ENCODE measurements at regions not wholly inside any gene's neighbourhood (a gene's known extent, or its start where the extent isn't known, plus 50 kb on each side); places are given as distances from the start of the nearest gene placed in this dataset.
"Not testable (repeated sequence)": the region's sequence is repeated elsewhere in the genome, so short reads cannot be mapped to it uniquely, and the experiment has no call there.

DNA sequence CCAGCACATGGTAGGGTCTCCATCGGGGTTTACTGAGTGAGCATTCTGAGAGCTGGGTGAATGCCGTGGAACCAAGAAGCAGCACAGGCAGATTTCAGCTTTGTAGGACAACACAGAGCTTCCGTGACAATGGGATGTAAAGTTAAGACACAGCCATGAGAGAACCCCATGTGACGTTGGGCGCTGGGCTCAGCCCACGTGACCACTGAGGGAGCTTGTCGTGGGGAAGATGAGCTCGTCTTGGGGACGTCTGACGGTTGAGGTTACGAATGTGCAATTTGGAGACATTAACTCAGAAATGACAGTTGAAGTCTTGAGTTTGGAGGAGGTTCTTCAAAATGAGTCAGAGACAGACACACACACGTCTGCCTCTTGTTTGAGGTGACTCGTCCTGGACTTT is 51.5 kb upstream of the MUC20 start:
- H3K4me3 Mint-ChIP-seq; H3K27me3 Mint-ChIP-seq (ENCODE audit: insufficient read depth); H3K9me3 Mint-ChIP-seq; H3K4me1 Mint-ChIP-seq (ENCODE audit: low read depth); intact Hi-C loops (cut with micrococcal nuclease): not testable (repeated sequence)
- peak; percentile 28 for DNase-seq (ENCODE audit: low spot score)
- Mint-ChIP-seq H3K36me3 (ENCODE audit: low read depth) (peaks cover 26% of the 10 kb centered on the region), H3K27ac (peak overlapping the region; percentile 90)

DNA sequence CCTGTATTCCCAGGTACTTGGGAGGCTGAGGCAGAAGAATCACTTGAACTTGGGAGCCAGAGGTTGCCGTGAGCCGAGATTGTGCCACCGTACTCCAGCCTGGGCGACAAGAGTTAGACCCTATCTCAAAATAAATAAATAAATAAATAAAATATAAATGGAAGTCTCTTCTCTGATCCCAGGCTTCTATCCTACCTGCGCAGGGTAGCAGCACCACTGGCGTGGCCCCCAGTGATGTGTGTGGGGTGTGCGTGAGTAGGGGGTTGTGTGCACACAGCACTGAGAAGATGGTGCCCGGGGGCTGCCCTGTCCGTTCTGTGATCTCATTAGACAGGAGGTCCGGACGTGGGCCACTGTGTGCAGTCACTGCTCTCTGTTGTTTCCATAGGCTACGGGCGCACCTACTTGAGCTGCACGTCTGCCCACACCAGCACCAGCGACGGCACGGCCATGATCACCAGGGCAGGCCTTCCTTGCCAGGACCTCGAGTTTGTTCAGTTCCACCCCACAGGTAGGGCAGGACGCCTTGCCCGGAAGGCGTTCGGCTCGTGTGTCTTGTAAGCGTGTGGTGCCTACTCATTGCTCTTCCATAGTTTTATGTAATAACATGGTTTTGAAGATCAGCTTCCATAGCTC is 52.5 kb upstream of the MUC20 start:
- Mint-ChIP-seq H3K27ac (peak overlapping the region; percentile 23), H3K36me3 (ENCODE audit: low read depth) (peaks cover 22% of the 10 kb centered on the region)
- H3K4me1 Mint-ChIP-seq (ENCODE audit: low read depth); DNase-seq (ENCODE audit: low spot score); H3K27me3 Mint-ChIP-seq (ENCODE audit: insufficient read depth); H3K4me3 Mint-ChIP-seq; intact Hi-C loops (cut with micrococcal nuclease); H3K9me3 Mint-ChIP-seq: not testable (repeated sequence)

DNA sequence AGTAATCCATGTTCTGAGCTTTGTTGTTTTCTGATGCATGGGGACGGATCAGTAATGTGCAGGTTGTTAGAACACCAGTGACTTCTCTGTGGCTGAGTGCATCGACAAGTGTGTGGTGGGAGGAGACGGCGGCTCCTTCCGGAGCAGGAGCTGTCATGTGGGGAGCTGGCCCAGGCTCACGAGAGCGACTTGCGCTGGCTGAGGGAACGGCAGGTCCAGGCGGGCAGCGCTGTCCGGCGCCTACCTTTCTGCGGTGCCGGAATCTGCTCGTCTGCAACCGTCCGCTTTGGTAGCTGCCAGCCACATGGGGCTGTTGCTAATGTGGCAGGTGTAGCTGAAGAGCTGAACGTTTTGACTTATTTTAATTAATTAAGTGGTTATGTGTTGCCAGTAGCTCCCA is 55.5 kb upstream of the MUC20 start:
- H3K4me3 Mint-ChIP-seq; intact Hi-C loops (cut with micrococcal nuclease); H3K9me3 Mint-ChIP-seq; DNase-seq (ENCODE audit: low spot score); H3K27me3 Mint-ChIP-seq (ENCODE audit: insufficient read depth); H3K4me1 Mint-ChIP-seq (ENCODE audit: low read depth); H3K27ac Mint-ChIP-seq: not testable (repeated sequence)
- H3K36me3 Mint-ChIP-seq (ENCODE audit: low read depth) = peaks cover 19% of the 10 kb centered on the region

DNA sequence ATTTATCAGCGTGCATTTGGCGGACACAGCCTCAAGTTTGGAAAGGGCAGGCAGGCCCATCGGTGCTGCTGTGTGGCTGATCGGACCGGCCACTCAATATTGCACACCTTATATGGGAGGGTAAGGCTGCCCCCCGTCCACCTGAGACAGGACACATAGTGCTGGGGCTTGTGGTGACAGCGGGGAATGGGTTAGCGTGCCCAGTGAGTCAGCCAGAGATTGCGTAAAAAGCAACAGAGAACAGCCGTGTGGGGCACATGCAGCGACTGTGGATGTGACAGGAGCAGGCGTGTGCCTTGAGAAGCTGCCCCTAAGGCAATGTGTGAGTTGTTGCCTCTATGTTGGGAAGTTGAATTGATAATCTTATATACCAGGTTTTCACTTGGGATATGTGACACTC is 56.6 kb upstream of the MUC20 start:
- H3K9me3 Mint-ChIP-seq; intact Hi-C loops (cut with micrococcal nuclease); H3K4me3 Mint-ChIP-seq; H3K4me1 Mint-ChIP-seq (ENCODE audit: low read depth); DNase-seq (ENCODE audit: low spot score); H3K27ac Mint-ChIP-seq; H3K27me3 Mint-ChIP-seq (ENCODE audit: insufficient read depth): not testable (repeated sequence)
- peaks cover 16% of the 10 kb centered on the region for H3K36me3 Mint-ChIP-seq (ENCODE audit: low read depth)

DNA sequence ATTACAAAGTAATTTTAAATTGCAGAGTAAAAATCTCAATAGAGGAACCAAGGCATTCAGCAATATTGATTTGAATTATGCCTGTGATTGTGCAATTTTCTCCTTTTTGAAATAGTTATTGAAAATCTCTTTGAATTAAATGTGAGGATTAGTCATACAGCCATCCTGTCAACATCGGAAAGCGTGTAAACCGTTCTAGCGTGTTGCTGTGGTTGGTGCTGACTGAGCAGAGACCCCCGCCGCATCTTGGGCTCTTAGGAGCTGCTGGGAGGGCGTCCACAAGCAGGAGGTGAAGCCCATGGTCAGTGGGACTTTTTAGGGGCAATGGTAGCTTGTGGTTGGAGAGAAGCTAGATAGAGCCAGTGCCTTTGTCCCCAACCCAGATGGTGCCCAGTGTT is 61.6 kb upstream of the MUC20 start:
- H3K36me3 Mint-ChIP-seq (ENCODE audit: low read depth); DNase-seq (ENCODE audit: low spot score); H3K9me3 Mint-ChIP-seq; H3K27ac Mint-ChIP-seq; H3K27me3 Mint-ChIP-seq (ENCODE audit: insufficient read depth); intact Hi-C loops (cut with micrococcal nuclease): not testable (repeated sequence)
- Mint-ChIP-seq H3K4me3 (peak overlapping the region; percentile 71), H3K4me1 (ENCODE audit: low read depth) (peaks cover 11% of the 10 kb centered on the region)

DNA sequence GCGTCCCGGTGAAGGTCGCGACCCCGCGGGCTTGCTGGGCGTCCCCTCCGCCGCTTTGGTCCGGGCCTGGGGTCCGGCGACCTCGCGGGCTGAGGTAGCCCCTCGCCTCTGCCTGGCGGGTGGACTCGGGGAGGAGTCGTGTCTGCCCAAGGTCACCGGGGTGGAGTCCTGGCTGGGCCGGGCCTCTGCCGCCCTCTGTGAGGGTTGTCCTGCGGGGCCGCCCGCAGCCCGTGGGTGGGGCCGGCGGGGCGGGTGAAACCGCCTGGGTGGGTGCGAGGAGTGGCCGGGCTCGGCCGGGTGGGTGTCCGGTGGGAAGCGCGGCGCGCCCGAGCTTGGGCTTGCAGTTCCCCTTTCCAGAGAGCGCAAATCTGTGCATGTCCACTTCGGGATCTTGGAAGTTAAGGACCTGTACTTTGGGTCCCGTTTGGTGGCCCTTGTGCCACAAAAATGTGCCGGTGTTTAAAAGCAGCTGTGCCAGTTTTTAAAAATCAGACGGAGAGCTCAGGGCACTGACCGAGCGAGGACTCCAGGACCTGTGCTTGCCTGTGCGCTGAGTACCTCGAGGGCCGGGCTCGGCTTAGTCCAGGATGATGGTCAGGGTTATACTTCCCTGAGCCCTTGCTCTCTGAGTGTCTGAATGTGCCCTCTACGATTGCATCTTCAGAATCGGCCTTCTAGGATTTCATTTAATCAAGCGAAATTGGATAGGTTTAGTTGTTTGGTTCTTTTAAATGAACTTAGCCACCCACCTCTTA is 62.2 kb upstream of the MUC20 start:
- H3K36me3 Mint-ChIP-seq (ENCODE audit: low read depth); DNase-seq (ENCODE audit: low spot score); intact Hi-C loops (cut with micrococcal nuclease); H3K9me3 Mint-ChIP-seq; H3K27ac Mint-ChIP-seq; H3K27me3 Mint-ChIP-seq (ENCODE audit: insufficient read depth): not testable (repeated sequence)
- H3K4me1 Mint-ChIP-seq (ENCODE audit: low read depth) = peaks cover 11% of the 10 kb centered on the region
- peak overlapping the region; percentile 71 for H3K4me3 Mint-ChIP-seq

DNA sequence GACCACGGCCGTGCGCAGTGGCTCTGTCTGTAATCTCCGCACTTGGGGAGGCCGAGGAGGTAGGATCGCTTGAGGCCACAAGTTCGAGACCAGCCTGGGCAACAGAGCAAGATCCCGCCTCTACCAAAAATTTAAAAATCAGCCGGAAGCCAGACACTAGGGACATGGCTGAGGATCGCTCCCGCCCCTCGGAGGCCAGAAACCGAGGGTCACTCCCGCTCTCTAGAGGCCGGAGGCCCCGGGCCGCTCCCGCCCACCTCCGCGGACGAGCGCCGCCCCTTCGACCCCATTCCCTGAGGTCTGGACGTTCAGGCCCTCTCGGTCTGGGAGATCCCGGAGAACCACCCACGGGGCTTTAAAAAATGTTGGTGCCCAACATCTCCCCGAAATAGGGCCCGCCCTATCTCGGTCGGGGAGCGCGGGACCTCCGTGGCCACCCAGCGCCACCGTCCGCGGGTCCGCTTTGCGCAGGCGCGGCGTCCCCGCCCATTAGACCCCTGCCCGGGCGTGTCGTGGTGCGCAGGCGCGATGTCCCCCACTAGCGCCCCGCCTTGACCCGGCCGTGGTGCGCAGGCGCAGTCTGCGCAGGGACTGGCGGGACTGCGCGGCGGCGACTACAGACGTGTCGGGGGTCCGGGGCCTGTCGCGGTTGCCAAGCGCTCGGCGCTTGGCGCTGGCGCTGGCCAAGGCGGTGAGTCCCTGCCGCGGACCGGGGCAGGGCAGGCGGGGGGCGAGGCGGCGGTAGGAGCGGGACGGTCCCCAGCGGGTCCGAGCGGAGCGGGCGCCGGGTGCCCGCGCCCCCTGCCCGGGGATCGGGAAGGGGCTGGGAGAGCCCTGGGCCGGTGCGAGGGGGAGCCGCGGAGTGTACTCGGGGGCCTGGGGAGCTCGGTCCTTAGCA is 63.1 kb upstream of the MUC20 start:
- not testable (repeated sequence) for H3K27me3 Mint-ChIP-seq (ENCODE audit: insufficient read depth); H3K9me3 Mint-ChIP-seq; H3K36me3 Mint-ChIP-seq (ENCODE audit: low read depth)
- intact Hi-C loops (cut with micrococcal nuclease) = loop anchor here (1.0 kb wide), 1 partner anchor 194 kb away; no protein-coding TSS in a partner anchor
- H3K4me1 Mint-ChIP-seq (ENCODE audit: low read depth) = peaks cover 11% of the 10 kb centered on the region
- H3K4me3 Mint-ChIP-seq = peak overlapping the region; percentile 91
- peak; percentile 94 for DNase-seq (ENCODE audit: low spot score)
- H3K27ac Mint-ChIP-seq = peak overlapping the region; percentile 84

DNA sequence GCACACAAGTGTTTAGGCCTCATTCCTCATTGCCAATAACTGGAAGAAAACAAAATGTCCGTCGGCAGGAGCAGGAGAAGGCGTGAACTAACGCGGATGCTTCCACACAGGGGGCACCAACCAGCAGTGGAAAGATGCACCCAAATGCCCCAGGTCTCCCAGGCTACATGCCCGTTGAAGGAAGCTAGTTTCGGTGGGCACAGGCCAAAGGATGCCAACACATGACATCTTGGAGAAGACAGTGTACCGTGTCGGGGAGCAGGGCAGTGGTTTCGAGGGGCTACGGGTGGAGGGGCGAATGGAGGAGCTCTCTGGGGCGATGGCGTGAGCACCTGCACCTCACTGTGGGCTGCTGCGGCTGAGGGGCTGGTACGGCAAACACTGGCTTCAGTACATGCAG is 64.7 kb upstream of the MUC20 start:
- Mint-ChIP-seq H3K4me3 (peak overlapping the region; percentile 48), H3K4me1 (ENCODE audit: low read depth) (peaks cover 11% of the 10 kb centered on the region)
- H3K27me3 Mint-ChIP-seq (ENCODE audit: insufficient read depth); H3K9me3 Mint-ChIP-seq; H3K36me3 Mint-ChIP-seq (ENCODE audit: low read depth); intact Hi-C loops (cut with micrococcal nuclease); H3K27ac Mint-ChIP-seq; DNase-seq (ENCODE audit: low spot score): not testable (repeated sequence)

DNA sequence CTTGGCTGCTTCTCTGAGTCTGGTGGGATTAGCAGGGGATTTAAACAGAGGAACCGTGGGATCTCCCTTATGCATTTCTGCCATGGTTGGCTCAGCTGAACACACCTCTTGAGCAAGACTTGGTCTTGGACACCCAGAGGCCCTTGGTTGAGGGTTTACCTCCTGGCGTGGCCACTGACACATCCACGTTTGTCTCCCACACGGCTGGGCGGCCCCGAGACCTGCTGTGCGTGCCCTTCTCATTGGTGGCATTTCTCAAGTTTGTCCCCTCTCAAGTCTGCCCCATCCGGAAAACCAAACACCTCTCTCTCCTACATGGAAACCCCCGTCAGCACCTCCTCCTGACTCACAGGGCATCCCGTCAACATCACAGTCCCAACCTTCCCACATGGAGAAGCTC is 66.0 kb upstream of the MUC20 start:
- intact Hi-C loops (cut with micrococcal nuclease); H3K27ac Mint-ChIP-seq; H3K4me3 Mint-ChIP-seq; H3K9me3 Mint-ChIP-seq; H3K36me3 Mint-ChIP-seq (ENCODE audit: low read depth); H3K27me3 Mint-ChIP-seq (ENCODE audit: insufficient read depth); DNase-seq (ENCODE audit: low spot score): not testable (repeated sequence)
- peaks cover 11% of the 10 kb centered on the region for H3K4me1 Mint-ChIP-seq (ENCODE audit: low read depth)

DNA sequence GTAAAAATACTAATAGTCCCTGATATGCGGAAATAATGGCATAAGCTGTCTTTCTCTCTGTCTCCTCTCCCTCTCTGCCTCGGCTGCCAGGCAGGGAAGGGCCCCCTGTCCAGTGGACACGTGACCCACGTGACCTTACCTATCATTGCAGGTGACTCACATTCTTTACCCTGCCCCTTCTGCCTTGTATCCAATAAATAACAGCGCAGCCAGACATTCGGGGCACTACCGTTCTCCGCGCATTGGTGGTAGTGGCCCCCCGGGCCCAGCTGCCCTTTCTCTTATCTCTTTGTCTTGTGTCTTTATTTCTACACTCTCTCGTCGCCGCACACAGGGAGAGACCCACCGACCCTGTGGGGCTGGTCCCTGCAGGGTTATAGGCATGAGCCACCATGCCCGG is 66.6 kb upstream of the MUC20 start:
- peaks cover 11% of the 10 kb centered on the region for H3K4me1 Mint-ChIP-seq (ENCODE audit: low read depth)
- DNase-seq (ENCODE audit: low spot score); H3K27ac Mint-ChIP-seq; H3K36me3 Mint-ChIP-seq (ENCODE audit: low read depth); H3K4me3 Mint-ChIP-seq; H3K27me3 Mint-ChIP-seq (ENCODE audit: insufficient read depth); intact Hi-C loops (cut with micrococcal nuclease); H3K9me3 Mint-ChIP-seq: not testable (repeated sequence)

DNA sequence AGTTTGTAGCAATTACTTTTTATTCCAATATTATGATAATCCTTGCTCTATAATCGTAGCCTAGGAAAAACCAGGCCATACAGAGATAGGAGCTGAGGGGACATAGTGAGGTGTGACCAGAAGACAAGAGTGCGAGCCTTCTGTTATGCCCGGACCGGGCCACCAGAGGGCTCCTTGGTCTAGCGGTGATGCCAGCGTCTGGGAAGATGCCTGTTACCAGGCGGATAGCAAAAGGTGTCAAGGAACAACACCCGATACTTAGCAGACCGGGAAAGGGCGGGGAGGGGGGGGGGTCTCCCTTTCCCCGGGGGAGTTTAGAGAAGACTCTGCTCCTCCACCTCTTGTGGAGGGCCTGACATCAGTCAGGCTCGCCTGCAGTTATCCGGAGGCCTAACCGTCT is 67.1 kb upstream of the MUC20 start:
- H3K9me3 Mint-ChIP-seq; H3K4me3 Mint-ChIP-seq; H3K27me3 Mint-ChIP-seq (ENCODE audit: insufficient read depth); DNase-seq (ENCODE audit: low spot score); H3K36me3 Mint-ChIP-seq (ENCODE audit: low read depth); intact Hi-C loops (cut with micrococcal nuclease): not testable (repeated sequence)
- peaks cover 11% of the 10 kb centered on the region for H3K4me1 Mint-ChIP-seq (ENCODE audit: low read depth)
- peak overlapping the region; percentile 71 for H3K27ac Mint-ChIP-seq

DNA sequence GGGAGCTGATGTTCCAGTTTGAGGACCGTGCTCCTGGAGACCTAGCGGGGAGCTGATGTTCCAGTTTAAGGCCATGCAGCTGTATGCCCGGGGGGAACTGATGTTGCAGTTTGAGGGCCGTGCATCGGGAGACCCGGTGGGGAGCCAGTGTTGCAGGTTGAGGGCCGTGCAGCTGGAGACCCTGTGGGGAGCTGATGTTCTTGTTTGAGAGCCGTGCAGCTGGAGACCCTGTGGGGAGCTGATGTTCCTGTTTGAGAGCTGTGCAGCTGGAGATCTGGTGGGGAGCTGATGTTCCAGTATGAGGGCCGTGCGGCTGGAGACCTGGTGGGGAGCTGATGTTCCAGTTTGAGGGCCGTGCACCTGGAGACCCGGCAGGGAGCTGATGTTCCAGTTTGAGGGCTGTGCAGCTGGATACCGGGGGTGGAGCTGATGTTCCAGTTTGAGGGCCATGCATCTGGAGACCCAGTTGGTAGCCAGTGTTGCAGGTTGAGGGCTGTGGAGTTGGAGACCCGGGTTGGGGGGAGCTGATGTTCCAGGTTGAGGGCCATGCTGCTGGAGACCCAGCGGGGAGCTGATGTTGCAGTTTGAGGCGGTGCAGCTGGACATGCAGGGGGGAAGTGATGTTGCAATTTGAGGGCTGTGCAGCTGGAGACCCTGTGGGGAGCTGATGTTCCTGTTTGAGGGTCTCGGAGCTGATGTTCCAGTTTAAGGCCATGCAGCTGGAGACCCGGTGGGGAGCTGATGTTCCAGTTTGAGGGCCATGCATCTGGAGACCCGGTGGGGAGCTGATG is 64.4 kb upstream of the APOD start:
- H3K36me3 Mint-ChIP-seq (ENCODE audit: low read depth); intact Hi-C loops (cut with micrococcal nuclease); H3K4me3 Mint-ChIP-seq; H3K27me3 Mint-ChIP-seq (ENCODE audit: insufficient read depth); H3K4me1 Mint-ChIP-seq (ENCODE audit: low read depth); DNase-seq (ENCODE audit: low spot score); H3K27ac Mint-ChIP-seq; H3K9me3 Mint-ChIP-seq: not testable (repeated sequence)

All from activated T-helper 1 cell treated with anti-CD3 and anti-CD28 coated beads, Interleukin-12 subunit alpha, Interleukin-12 subunit beta, Interleukin-2, Interleukin-4 antibody, amounts not matched to agents 30 ng/mL and 10 ng/mL and 1 ng/mL, durations not matched to agents 14 hours and 24 hours and 36 hours (primary cell).